Spleen (tissue), 7 donors: ENCODE measurements at regions not wholly inside any gene's neighbourhood (a gene's known extent, or its start where the extent isn't known, plus 50 kb on each side); places are given as distances from the start of the nearest gene placed in this dataset.

Experiments
- POLR2A ChIP-seq, 3 donors: fragments of 450-650 bp; IDR thresholded peaks; one replicate each; pipeline ENCODE4 v1.5.1; 2017; ENCODE audit warnings: antibody characterized with exemption in 3 of 3, mild to moderate bottlenecking in 1 of 3
- POLR2AphosphoS5 ChIP-seq, 3 donors: sonication (generic); formaldehyde crosslinking; IDR thresholded peaks; one replicate each; pipeline ENCODE4 v1.5.1; 2017; ENCODE audit warnings: antibody characterized with exemption in 3 of 3
- TF ChIP-seq, protein P1 (sequence below), 11 experiments: fragments of 200-600 bp in 7 of 11; fragments of 450-650 bp in 4 of 11; sonication (generic) in 4 of 11; IDR thresholded peaks in 8 of 11; conservative IDR thresholded peaks in 3 of 11; 1 replicate in 7 of 11; 2 replicates in 4 of 11; pipeline versions ENCODE4 v1.4.0 to v1.8.0; 2016 to 2021; ENCODE audit warnings: antibody characterized with exemption in 11 of 11, inconsistent platforms in 4 of 11, mild to moderate bottlenecking in 1 of 11
- donor health status: DM: no; HTN: no; CAD: no; lungs with moderate emphysema.
- donor health status: DM: no; HTN: no; CAD: no.
- donor health status: DM: no; HTN: no; CAD: no.

DNA sequence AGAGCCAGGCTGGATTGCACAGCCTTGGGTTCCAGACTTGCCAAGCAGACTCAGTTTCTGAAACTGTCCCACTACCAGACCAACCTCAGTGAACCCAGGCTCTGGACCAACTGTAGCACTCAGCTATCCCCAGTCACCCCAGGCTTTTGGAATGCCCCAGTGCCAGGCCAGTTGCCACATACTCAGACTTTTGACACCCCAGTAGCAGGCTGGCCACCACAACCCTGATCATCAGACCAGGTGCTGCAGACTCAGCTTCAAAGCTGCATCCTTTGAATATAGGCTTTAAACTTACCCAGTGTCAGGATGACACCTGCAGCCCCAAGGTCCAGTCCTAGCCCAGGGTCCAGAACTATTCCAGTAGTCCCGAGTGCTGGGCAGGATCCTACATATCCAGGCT is 1389.9 kb downstream of the ARAP2 start:
- TF ChIP-seq, protein P1, sequence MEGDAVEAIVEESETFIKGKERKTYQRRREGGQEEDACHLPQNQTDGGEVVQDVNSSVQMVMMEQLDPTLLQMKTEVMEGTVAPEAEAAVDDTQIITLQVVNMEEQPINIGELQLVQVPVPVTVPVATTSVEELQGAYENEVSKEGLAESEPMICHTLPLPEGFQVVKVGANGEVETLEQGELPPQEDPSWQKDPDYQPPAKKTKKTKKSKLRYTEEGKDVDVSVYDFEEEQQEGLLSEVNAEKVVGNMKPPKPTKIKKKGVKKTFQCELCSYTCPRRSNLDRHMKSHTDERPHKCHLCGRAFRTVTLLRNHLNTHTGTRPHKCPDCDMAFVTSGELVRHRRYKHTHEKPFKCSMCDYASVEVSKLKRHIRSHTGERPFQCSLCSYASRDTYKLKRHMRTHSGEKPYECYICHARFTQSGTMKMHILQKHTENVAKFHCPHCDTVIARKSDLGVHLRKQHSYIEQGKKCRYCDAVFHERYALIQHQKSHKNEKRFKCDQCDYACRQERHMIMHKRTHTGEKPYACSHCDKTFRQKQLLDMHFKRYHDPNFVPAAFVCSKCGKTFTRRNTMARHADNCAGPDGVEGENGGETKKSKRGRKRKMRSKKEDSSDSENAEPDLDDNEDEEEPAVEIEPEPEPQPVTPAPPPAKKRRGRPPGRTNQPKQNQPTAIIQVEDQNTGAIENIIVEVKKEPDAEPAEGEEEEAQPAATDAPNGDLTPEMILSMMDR (IDR thresholded peaks at IDR 0.05 in 8 of 11, conservative IDR thresholded peaks at IDR 0.05 in 3 of 11) = no peak
- TF ChIP-seq POLR2A (IDR thresholded peaks at IDR 0.05) (no peak), POLR2AphosphoS5 (IDR thresholded peaks at IDR 0.05) (no peak)
